SU-DHL-6 (cell line): ENCODE measurements at regions not wholly inside any gene's neighbourhood (a gene's known extent, or its start where the extent isn't known, plus 50 kb on each side); places are given as distances from the start of the nearest gene placed in this dataset.

ENCODE experiments used
- H2AFZ ChIP-seq: fragments of 200-600 bp; sonication (generic); 2 replicates; pipeline ENCODE4 v1.6.1; 2014; ENCODE audit warnings: low read depth, mild to moderate bottlenecking, moderate library complexity, mixed read lengths, antibody characterized with exemption, low read length; ENCODE audit not compliant: severe bottlenecking
- H3F3A ChIP-seq: fragments of 200-600 bp; shearing (Covaris generic); 2 replicates; pipeline ENCODE4 v1.6.0; 2016; ENCODE audit warnings: antibody characterized with exemption, mild to moderate bottlenecking; ENCODE audit not compliant: insufficient read depth
- H3K27ac ChIP-seq: fragments of 200-600 bp; sonication (generic); 2 replicates; pipeline ENCODE4 v1.5.1; 2016; ENCODE audit warnings: low read depth, mild to moderate bottlenecking, low read length, moderate library complexity, mixed read lengths
- H3K27me3 ChIP-seq: fragments of 200-600 bp; sonication (generic), shearing (Covaris generic); 2 replicates; pipeline ENCODE4 v1.6.0; 2014; ENCODE audit warnings: mild to moderate bottlenecking, low read length
- H3K36me3 ChIP-seq: fragments of 200-600 bp; sonication (generic); 2 replicates; pipeline ENCODE4 v1.6.1; 2014; ENCODE audit warnings: mild to moderate bottlenecking, low read length, mixed read lengths
- H3K4me2 ChIP-seq: fragments of 300-600, 200-600 bp; shearing (Covaris generic), sonication (generic); 2 replicates; pipeline ENCODE4 v1.6.0; 2014; ENCODE audit warnings: low read length, low read depth, mild to moderate bottlenecking; ENCODE audit not compliant: poor library complexity, severe bottlenecking
- H3K4me3 ChIP-seq: fragments of 200-600 bp; sonication (generic); 2 replicates; pipeline ENCODE4 v1.5.1; 2014; ENCODE audit warnings: antibody characterized with exemption, low read length, mild to moderate bottlenecking, mixed read lengths; ENCODE audit not compliant: insufficient read depth, poor library complexity, severe bottlenecking
- H3K79me2 ChIP-seq: fragments of 200-600 bp; sonication (generic); 2 replicates; pipeline ENCODE4 v1.6.1; 2014; ENCODE audit warnings: mild to moderate bottlenecking, low read length, moderate library complexity; ENCODE audit not compliant: insufficient read depth
- H3K9ac ChIP-seq: fragments of 200-600 bp; sonication (generic); 2 replicates; pipeline ENCODE4 v1.7.0; 2014; ENCODE audit warnings: mild to moderate bottlenecking, low read length
- H3K9me2 ChIP-seq: fragments of 200-600 bp; sonication (generic); replicated peaks from 2 replicates; pipeline ENCODE4 v1.6.1; 2014; ENCODE audit warnings: low read length; ENCODE audit not compliant: insufficient read depth
- H3K9me3 ChIP-seq: fragments of 200-600 bp; sonication (generic); 2 replicates; pipeline ENCODE4 v1.6.1; 2014; ENCODE audit warnings: low read length, mixed read lengths; ENCODE audit not compliant: insufficient read depth
- H4K20me1 ChIP-seq: fragments of 200-600 bp; sonication (generic); 2 replicates; pipeline ENCODE4 v1.6.1; 2014; ENCODE audit warnings: low read depth, mild to moderate bottlenecking, antibody characterized with exemption, low read length, moderate library complexity, mixed read lengths
- EZH2phosphoT487 ChIP-seq: fragments of 200-600 bp; sonication (generic), shearing (Covaris generic); conservative IDR thresholded peaks from 2 replicates; pipeline ENCODE4 v1.6.1; 2018; ENCODE audit warnings: mild to moderate bottlenecking, antibody characterized with exemption, low read length, moderate library complexity, mixed read lengths
- TF ChIP-seq, protein P1 (sequence below): fragments of 200-600 bp; sonication (generic); IDR thresholded peaks from one replicate; pipeline ENCODE4 v1.5.1; 2017; ENCODE audit warnings: antibody characterized with exemption, mild to moderate bottlenecking, low read length, moderate library complexity; ENCODE audit not compliant: insufficient read depth, poor library complexity, severe bottlenecking

DNA sequence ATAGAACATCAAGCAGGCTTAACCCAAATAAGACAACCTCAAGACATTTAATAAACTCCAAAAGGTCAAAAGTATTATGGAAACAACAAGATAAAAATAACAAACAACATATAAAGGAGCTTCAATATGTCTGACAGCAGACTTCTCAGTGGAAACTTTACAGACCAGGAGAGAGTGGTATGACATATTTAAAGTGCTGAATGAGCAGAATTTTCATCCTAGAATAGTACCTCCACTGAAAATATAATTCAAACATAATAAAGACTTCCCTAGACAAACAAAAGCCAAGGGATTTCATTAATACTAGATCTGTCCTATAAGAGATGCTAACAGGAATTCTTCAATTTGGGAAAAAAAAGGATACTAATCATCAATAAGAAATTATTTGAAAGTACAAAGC is 1005.0 kb downstream of the TMTC2 start:
- no peak for TF ChIP-seq EZH2phosphoT487
- TF ChIP-seq, protein P1, sequence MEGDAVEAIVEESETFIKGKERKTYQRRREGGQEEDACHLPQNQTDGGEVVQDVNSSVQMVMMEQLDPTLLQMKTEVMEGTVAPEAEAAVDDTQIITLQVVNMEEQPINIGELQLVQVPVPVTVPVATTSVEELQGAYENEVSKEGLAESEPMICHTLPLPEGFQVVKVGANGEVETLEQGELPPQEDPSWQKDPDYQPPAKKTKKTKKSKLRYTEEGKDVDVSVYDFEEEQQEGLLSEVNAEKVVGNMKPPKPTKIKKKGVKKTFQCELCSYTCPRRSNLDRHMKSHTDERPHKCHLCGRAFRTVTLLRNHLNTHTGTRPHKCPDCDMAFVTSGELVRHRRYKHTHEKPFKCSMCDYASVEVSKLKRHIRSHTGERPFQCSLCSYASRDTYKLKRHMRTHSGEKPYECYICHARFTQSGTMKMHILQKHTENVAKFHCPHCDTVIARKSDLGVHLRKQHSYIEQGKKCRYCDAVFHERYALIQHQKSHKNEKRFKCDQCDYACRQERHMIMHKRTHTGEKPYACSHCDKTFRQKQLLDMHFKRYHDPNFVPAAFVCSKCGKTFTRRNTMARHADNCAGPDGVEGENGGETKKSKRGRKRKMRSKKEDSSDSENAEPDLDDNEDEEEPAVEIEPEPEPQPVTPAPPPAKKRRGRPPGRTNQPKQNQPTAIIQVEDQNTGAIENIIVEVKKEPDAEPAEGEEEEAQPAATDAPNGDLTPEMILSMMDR, result no peak
- H2AFZ ChIP-seq, result no peak overlapping the region
- no peaks in the 10 kb centered on the region for H3K27me3 ChIP-seq

DNA sequence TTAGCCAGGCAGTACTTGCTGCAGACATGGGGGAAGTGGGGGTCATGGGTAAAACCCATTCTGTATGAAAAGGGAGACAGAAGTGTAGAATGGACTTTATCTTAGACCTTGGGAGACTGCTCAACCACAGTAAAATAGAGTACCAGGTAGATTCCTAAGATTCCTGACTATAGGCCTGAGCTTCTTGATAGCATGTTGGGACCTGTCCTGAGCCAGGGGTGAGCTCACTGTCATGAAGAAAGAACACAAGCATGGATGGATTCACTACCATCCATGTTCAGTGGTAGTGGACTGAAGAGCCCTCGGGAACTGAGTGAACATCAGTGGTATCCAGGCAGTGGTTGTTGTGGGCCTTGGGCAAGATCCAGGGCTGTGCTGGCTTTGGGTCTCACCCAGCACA is 1003.8 kb downstream of the TMTC2 start:
- Histone ChIP-seq H3K36me3 (no peaks in the 10 kb centered on the region), H3K27ac (no peak overlapping the region), H3F3A (no peaks in the 10 kb centered on the region), H3K4me2 (no peak overlapping the region), H3K9me3 (no peaks in the 10 kb centered on the region), H2AFZ (no peak overlapping the region), H3K9ac (no peak overlapping the region), H4K20me1 (no peaks in the 10 kb centered on the region), H3K79me2 (no peaks in the 10 kb centered on the region), H3K4me3 (no peak overlapping the region), H3K27me3 (no peaks in the 10 kb centered on the region), H3K9me2 (no peaks in the 10 kb centered on the region)
- no peak for TF ChIP-seq EZH2phosphoT487
- TF ChIP-seq, protein P1, result no peak

More for the DNA sequence above, 1005.0 kb downstream of the TMTC2 start:
- Histone ChIP-seq H3K36me3 (no peaks in the 10 kb centered on the region), H4K20me1 (no peaks in the 10 kb centered on the region), H3K9me2 (no peaks in the 10 kb centered on the region), H3F3A (no peaks in the 10 kb centered on the region), H3K9ac (no peak overlapping the region), H3K9me3 (no peaks in the 10 kb centered on the region), H3K4me2 (no peak overlapping the region), H3K79me2 (no peaks in the 10 kb centered on the region), H3K27ac (no peak overlapping the region), H3K4me3 (no peak overlapping the region)

DNA sequence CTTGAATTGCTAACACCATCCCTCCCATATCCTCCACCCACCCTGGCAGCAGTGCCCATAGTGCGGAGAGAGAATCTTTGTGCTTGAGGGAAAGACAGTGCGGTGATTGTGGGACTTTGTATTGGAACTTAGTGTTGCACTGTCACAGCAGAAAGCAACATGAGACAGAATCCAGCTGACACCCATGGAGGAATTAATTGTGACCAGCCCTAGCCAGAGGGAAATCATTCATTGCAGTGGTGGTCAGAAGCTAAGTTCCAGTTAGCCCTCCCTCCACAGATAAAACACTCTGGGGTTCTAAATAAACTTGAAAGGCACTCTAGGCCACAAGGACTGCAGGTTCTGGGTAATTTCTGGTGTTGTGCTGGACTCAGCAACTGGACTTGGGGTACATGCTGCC is 1002.6 kb downstream of the TMTC2 start:
- Histone ChIP-seq H3K9ac (no peak overlapping the region), H3K27ac (no peak overlapping the region), H3K4me3 (no peak overlapping the region), H3K79me2 (no peaks in the 10 kb centered on the region), H3K9me2 (no peaks in the 10 kb centered on the region), H3K9me3 (no peaks in the 10 kb centered on the region), H3K27me3 (no peaks in the 10 kb centered on the region), H3K36me3 (no peaks in the 10 kb centered on the region), H3F3A (no peaks in the 10 kb centered on the region), H2AFZ (no peak overlapping the region), H3K4me2 (no peak overlapping the region), H4K20me1 (no peaks in the 10 kb centered on the region)
- TF ChIP-seq, protein P1, result no peak
- TF ChIP-seq EZH2phosphoT487, result no peak
